ENCODE measurements at regions not wholly inside any gene's neighbourhood (a gene's known extent, or its start where the extent isn't known, plus 50 kb on each side); places are given as distances from the start of the nearest gene placed in this dataset.

GRCh38 chr15:70587896-70588567 is 175.3 kb downstream of the UACA start:
- no peak overlapping the region for H3K4me3 ChIP-seq (ENCODE audit: insufficient read depth, low read depth, low read length)
- ATAC-seq (ENCODE audit: low read depth) (no peak), DNase-seq (no peak)
- no peak overlapping the region for H3K18ac ChIP-seq (ENCODE audit: low read depth, low read length)
- 0 out of 2 replicates have a peak, but pooled peaks cover 3% of the 10 kb centered on the region for H3K9me3 ChIP-seq (ENCODE audit: control insufficient read depth, insufficient read depth, low read length)
- no peak overlapping the region for H3K9ac ChIP-seq (ENCODE audit: low read depth, low read length)
- no peak overlapping the region for H4K8ac ChIP-seq (ENCODE audit: low read depth in 2 of 2, low read length in 2 of 2)
- dilution Hi-C loops (cut with HindIII; ENCODE audit: low sequenced_read_pairs, unreplicated experiment) (no loop called here), in situ Hi-C loops (cut with MboI; ENCODE audit: low sequenced_read_pairs) (no loop called here), intact Hi-C loops (cut with micrococcal nuclease) (no loop called here)
- H3K56ac ChIP-seq (ENCODE audit: extremely low read depth, insufficient read depth, low read length): no peak overlapping the region
- TF ChIP-seq, protein P1, sequence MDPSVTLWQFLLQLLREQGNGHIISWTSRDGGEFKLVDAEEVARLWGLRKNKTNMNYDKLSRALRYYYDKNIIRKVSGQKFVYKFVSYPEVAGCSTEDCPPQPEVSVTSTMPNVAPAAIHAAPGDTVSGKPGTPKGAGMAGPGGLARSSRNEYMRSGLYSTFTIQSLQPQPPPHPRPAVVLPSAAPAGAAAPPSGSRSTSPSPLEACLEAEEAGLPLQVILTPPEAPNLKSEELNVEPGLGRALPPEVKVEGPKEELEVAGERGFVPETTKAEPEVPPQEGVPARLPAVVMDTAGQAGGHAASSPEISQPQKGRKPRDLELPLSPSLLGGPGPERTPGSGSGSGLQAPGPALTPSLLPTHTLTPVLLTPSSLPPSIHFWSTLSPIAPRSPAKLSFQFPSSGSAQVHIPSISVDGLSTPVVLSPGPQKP (IDR thresholded peaks at IDR 0.05; ENCODE audit: borderline replicate concordance, low read depth, low read length): no peak
- TF ChIP-seq SMC3 (IDR thresholded peaks at IDR 0.05; ENCODE audit: low read depth, low read length) (no peak), RCOR1 (IDR thresholded peaks at IDR 0.05; ENCODE audit: insufficient replicate concordance, low read length) (no peak), RFX5 (IDR thresholded peaks at IDR 0.05; ENCODE audit: low read depth, low read length) (no peak), CTCF (conservative IDR thresholded peaks at IDR 0.05; ENCODE audit: low read depth, low read length) (no peak), MAZ (IDR thresholded peaks at IDR 0.05; ENCODE audit: borderline replicate concordance, low read depth, low read length) (no peak), CHD1 (IDR thresholded peaks at IDR 0.05; ENCODE audit: low read depth, low read length) (no peak), BHLHE40 (IDR thresholded peaks at IDR 0.05; ENCODE audit: low read depth, low read length) (no peak), NFE2L2 (IDR thresholded peaks at IDR 0.05; ENCODE audit: low read depth, low read length) (no peak), MAFK (IDR thresholded peaks at IDR 0.05; ENCODE audit: low read depth, low read length) (no peak), USF2 (IDR thresholded peaks at IDR 0.05; ENCODE audit: low read depth, low read length) (no peak), CEBPB (IDR thresholded peaks at IDR 0.05; ENCODE audit: low read depth, low read length) (no peak), RAD21 (IDR thresholded peaks at IDR 0.05; ENCODE audit: low read length) (no peak), POLR2A (IDR thresholded peaks at IDR 0.05; ENCODE audit: low read depth, low read length) (no peak), FOS (IDR thresholded peaks at IDR 0.05; ENCODE audit: low read depth, low read length) (no peak), MXI1 (IDR thresholded peaks at IDR 0.05; ENCODE audit: borderline replicate concordance, low read depth, low read length) (no peak)
- no peak overlapping the region for H4K91ac ChIP-seq (ENCODE audit: insufficient read depth, low read depth, low read length)
- H2AK5ac ChIP-seq (ENCODE audit: low read depth, low read length): no peak overlapping the region
- no peak overlapping the region for H2BK5ac ChIP-seq (ENCODE audit: low read depth, low read length, poor library complexity, severe bottlenecking)
- no peaks in the 10 kb centered on the region for H3K36me3 ChIP-seq (ENCODE audit: control insufficient read depth, insufficient read depth, low read length)
- ChIA-PET POLR2A (ENCODE audit: unreplicated experiment) (no interaction called here), CTCF (no interaction called here)
- H3K4ac ChIP-seq (ENCODE audit: low read depth, low read length): no peak overlapping the region
- no peaks in the 10 kb centered on the region for H3K9me1 ChIP-seq (ENCODE audit: insufficient read depth, low read length)
- WGBS, 2 experiments (ENCODE audit: extremely low coverage in 2 of 2, insufficient read length in 1 of 2): 87% methylated on average over 5 of the region's 10 CpGs; no CpG with 5 or more reads in 1 of the 2 experiments
- H3K4me2 ChIP-seq (ENCODE audit: low read depth, low read length): no peak overlapping the region
- H2AFZ ChIP-seq (replicated peaks; ENCODE audit: low read length, poor library complexity): no peak overlapping the region
- no peak overlapping the region for H3K14ac ChIP-seq (replicated peaks; ENCODE audit: low read depth, low read length)
- no peak overlapping the region for H2BK20ac ChIP-seq (ENCODE audit: low read depth, low read length)
- no peaks in the 10 kb centered on the region for H4K20me1 ChIP-seq (ENCODE audit: insufficient read depth, low read length)
- peaks cover 4% of the 10 kb centered on the region; the same call in 1 of the 2 replicates for H3K27me3 ChIP-seq (ENCODE audit: control insufficient read depth, insufficient read depth, low read length)
- H4K5ac ChIP-seq (ENCODE audit: low read depth, low read length): no peak overlapping the region
- no TSS peak for BruUV-seq (replicated peaks)
- H2BK15ac ChIP-seq (ENCODE audit: low read depth, low read length): no peak overlapping the region
- peak overlapping the region; percentile 63 for H2AK9ac ChIP-seq (replicated peaks; ENCODE audit: low read depth, low read length, poor library complexity)
- no peak overlapping the region for H3K23ac ChIP-seq (ENCODE audit: low read depth, low read length)
- peaks cover 2% of the 10 kb centered on the region for H3K4me1 ChIP-seq (ENCODE audit: control insufficient read depth, insufficient read depth, low read length)
- H3K27ac ChIP-seq (ENCODE audit: insufficient read depth, low read length): no peak overlapping the region
- no peaks in the 10 kb centered on the region for H3K79me1 ChIP-seq (ENCODE audit: low read depth in 1 of 2, low read length in 2 of 2)
- no peak overlapping the region for H2BK120ac ChIP-seq (ENCODE audit: low read depth, low read length)
